Breast epithelium (tissue), 4 donors: ENCODE measurements at regions not wholly inside any gene's neighbourhood (a gene's known extent, or its start where the extent isn't known, plus 50 kb on each side); places are given as distances from the start of the nearest gene placed in this dataset.

Experiments used
- DNase-seq, 2 donors: peaks; one replicate each; pipeline ENCODE4 v3.0.0-alpha.2; 2019; ENCODE audit warnings: low spot score in 2 of 2
- H3K27ac ChIP-seq, 2 donors: fragments of 200-600 bp; sonication (generic) in 1 of 2; one replicate each; pipeline ENCODE4 v1.5.1; 2016 to 2019; ENCODE audit warnings: mild to moderate bottlenecking in 1 of 2
- H3K27me3 ChIP-seq, 2 donors: fragments of 200-600 bp; sonication (generic) in 1 of 2; one replicate each; pipeline versions ENCODE4 v1.5.1 to v1.6.0; 2017 to 2019; ENCODE audit warnings: control low read depth in 1 of 2, mild to moderate bottlenecking in 1 of 2
- H3K36me3 ChIP-seq: fragments of 200-600 bp; one replicate; pipeline ENCODE4 v1.5.1; 2019
- H3K4me1 ChIP-seq, 2 donors: fragments of 200-600 bp; sonication (generic); one replicate each; pipeline ENCODE4 v1.5.1; 2016 to 2019; ENCODE audit warnings: control low read depth in 1 of 2
- H3K4me3 ChIP-seq, 3 donors: fragments of 200-600 bp; sonication (generic); 1 replicate in 2 of 3; 2 replicates in 1 of 3; pipeline ENCODE4 v1.5.1; 2016 to 2019; ENCODE audit warnings: mild to moderate bottlenecking in 3 of 3, moderate library complexity in 2 of 3
- H3K9me3 ChIP-seq, 2 donors: fragments of 200-600 bp; sonication (generic) in 1 of 2; one replicate each; pipeline ENCODE4 v1.5.1; 2016 to 2019; ENCODE audit warnings: control low read depth in 1 of 2
- CTCF ChIP-seq, 3 donors: fragments of 450-650 bp; IDR thresholded peaks; one replicate each; pipeline ENCODE4 v1.5.1; 2016 to 2017; ENCODE audit warnings: antibody characterized with exemption in 3 of 3, mild to moderate bottlenecking in 3 of 3, moderate library complexity in 3 of 3
- POLR2A ChIP-seq: fragments of 450-650 bp; IDR thresholded peaks from one replicate; pipeline ENCODE4 v1.6.1; 2016; ENCODE audit warnings: antibody characterized with exemption, mild to moderate bottlenecking, moderate library complexity
- POLR2AphosphoS5 ChIP-seq, 3 donors: sonication (generic); formaldehyde crosslinking; IDR thresholded peaks; one replicate each; pipeline ENCODE4 v1.6.1; 2017; ENCODE audit warnings: antibody characterized with exemption in 3 of 3
- intact Hi-C: fragments of 100-400 bp; cut with DNase I; formaldehyde crosslinking; loops from one replicate; pipeline ENCODE4 v1.15.1; 2023; ENCODE audit warnings: low total_unique reads

DNA sequence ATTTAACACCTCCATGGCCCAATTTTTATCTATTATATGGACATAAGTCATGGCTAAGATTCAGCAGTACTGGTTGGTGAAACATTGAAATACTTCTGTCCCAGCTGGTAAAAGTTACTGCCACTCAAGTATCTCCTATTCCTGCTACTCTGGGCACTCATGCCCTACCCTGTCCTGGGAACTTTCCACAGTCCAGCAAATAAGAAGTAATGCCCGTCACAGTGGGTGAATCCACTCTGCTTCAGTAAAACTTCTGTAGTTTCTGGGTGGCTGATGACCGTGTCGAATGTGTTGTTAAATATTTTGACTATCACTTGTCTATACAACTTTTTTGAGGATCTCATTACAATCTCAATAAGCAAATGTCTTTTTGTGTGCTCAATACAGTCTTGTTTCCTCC, 209.3 kb upstream of the IGF1 start:
- no peak for TF ChIP-seq POLR2AphosphoS5 (IDR thresholded peaks at IDR 0.05)
- TF ChIP-seq POLR2A = no peak
- TF ChIP-seq CTCF (IDR thresholded peaks at IDR 0.05) = no peak
- H3K4me1 ChIP-seq = no peaks in the 10 kb centered on the region
- DNase-seq = no peak
- H3K4me3 ChIP-seq = no peak overlapping the region
- intact Hi-C loops = no loop called here
- H3K27me3 ChIP-seq = no peaks in the 10 kb centered on the region
- no peak overlapping the region for H3K27ac ChIP-seq
- no peaks in the 10 kb centered on the region for H3K36me3 ChIP-seq
- H3K9me3 ChIP-seq = no peaks in the 10 kb centered on the region

GRCh38 chr12:102687523-102687922, 207.2 kb upstream of the IGF1 start:
- H3K9me3 ChIP-seq = no peaks in the 10 kb centered on the region
- H3K4me1 ChIP-seq = no peaks in the 10 kb centered on the region
- H3K27me3 ChIP-seq = no peaks in the 10 kb centered on the region
- TF ChIP-seq POLR2AphosphoS5 (IDR thresholded peaks at IDR 0.05) (no peak), POLR2A (no peak), CTCF (IDR thresholded peaks at IDR 0.05) (no peak)
- peak overlapping the region in 1 of 2 donors; percentile 3 for H3K27ac ChIP-seq
- H3K4me3 ChIP-seq = no peak overlapping the region
- H3K36me3 ChIP-seq = no peaks in the 10 kb centered on the region
- no peak for DNase-seq
- intact Hi-C loops = no loop called here

DNA sequence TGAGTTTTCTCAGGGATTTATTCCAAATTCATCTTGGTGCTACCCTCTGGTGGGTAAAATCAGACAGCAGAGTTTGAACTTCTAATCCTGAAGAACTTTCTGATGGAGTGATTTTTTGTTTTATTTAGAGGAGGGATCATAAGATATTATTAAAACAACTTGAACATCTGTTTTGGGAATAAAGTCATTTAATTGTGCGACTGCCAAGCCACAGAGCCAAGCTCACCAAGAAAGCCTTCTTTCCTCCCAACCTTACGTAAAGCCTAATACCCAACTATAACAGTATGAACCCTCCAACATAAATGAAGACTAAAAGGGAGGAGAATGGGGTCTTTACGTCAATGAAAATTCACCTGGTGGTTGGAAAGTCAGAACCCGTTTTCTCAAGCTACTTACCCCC, 205.5 kb upstream of the IGF1 start:
- TF ChIP-seq CTCF (IDR thresholded peaks at IDR 0.05) (no peak), POLR2AphosphoS5 (IDR thresholded peaks at IDR 0.05) (no peak), POLR2A (no peak)

DNA sequence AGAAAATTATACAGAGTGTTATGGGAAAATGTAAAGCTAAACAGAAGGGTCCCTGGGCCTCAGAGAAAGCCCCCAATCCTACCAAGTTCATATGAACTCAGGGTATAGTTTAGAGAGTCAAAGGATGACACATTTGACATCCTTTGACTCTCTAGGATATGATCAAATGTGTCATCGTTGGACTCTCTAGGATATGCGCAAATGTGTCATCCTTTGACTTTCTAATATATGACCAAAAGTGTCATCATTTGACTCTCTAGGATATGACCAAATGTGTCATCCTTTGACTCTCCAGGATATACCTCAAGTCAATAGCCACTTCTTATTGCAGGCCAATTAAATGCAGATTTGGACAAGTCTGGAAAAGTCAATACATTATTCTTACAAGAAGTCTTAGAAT, 204.8 kb upstream of the IGF1 start:
- no peaks in the 10 kb centered on the region for H3K9me3 ChIP-seq
- no peaks in the 10 kb centered on the region for H3K4me1 ChIP-seq
- no peak overlapping the region for H3K27ac ChIP-seq
- no peaks in the 10 kb centered on the region for H3K36me3 ChIP-seq
- no peak for DNase-seq
- TF ChIP-seq POLR2A (no peak), POLR2AphosphoS5 (IDR thresholded peaks at IDR 0.05) (no peak), CTCF (IDR thresholded peaks at IDR 0.05) (no peak)
- no peak overlapping the region for H3K4me3 ChIP-seq
- no peaks in the 10 kb centered on the region for H3K27me3 ChIP-seq
- intact Hi-C loops = no loop called here

More for the DNA sequence above, 205.5 kb upstream of the IGF1 start:
- intact Hi-C loops = no loop called here
- H3K36me3 ChIP-seq = no peaks in the 10 kb centered on the region
- no peaks in the 10 kb centered on the region for H3K27me3 ChIP-seq
- H3K4me3 ChIP-seq = no peak overlapping the region
- H3K27ac ChIP-seq = no peak overlapping the region
- DNase-seq = no peak
- H3K9me3 ChIP-seq = no peaks in the 10 kb centered on the region
- H3K4me1 ChIP-seq = no peaks in the 10 kb centered on the region

GRCh38 chr12:102682366-102683289, 202.3 kb upstream of the IGF1 start:
- no peaks in the 10 kb centered on the region for H3K36me3 ChIP-seq
- no peak for DNase-seq
- H3K27ac ChIP-seq = no peak overlapping the region
- no peak for TF ChIP-seq POLR2A
- TF ChIP-seq CTCF (IDR thresholded peaks at IDR 0.05) = no peak
- TF ChIP-seq POLR2AphosphoS5 (IDR thresholded peaks at IDR 0.05) = no peak
- H3K27me3 ChIP-seq = no peaks in the 10 kb centered on the region
- H3K4me1 ChIP-seq = no peaks in the 10 kb centered on the region
- H3K9me3 ChIP-seq = no peaks in the 10 kb centered on the region
- no peak overlapping the region for H3K4me3 ChIP-seq
- intact Hi-C loops = no loop called here
